Astrocyte of the spinal cord (primary cell): ENCODE measurements at regions not wholly inside any gene's neighbourhood (a gene's known extent, or its start where the extent isn't known, plus 50 kb on each side); places are given as distances from the start of the nearest gene placed in this dataset.

ENCODE experiments used
- DNase-seq: peaks from one replicate; pipeline ENCODE4 v3.0.0; 2011; ENCODE audit warnings: low read depth, low spot score
- H3K4me3 ChIP-seq: 2 replicates; pipeline ENCODE4 v1.5.1; 2011; ENCODE audit warnings: low read depth, mild to moderate bottlenecking, low read length, moderate library complexity
- in situ Hi-C: cut with HindIII; loops from 2 replicates; pipeline ENCODE4 v1.10.0; 2017; ENCODE audit warnings: low sequenced_read_pairs
- TF ChIP-seq, protein P1 (sequence below): IDR thresholded peaks from 2 replicates; pipeline ENCODE4 v1.5.1; 2012; ENCODE audit warnings: low read depth, mild to moderate bottlenecking, low read length, inconsistent platforms

DNA sequence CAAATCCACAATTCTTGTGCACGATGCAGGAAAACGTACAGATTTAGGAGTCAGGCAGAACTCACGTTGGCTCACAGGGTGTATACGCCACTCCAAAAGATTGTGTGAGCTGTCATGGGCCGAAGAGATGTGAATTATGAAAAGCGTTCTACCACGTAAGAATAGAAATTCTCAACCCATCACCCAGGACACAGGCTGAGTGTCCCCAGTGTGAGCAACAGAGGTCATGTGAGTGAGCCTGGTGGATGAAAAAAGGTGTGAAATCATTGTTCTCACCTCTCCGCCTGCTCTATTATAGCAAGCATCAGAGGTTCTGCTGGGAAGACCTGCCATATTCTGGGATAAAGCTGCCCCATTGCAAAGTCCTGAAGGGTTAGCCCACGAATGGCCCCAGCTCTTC, 235.0 kb downstream of the MN1 start:
- H3K4me3 ChIP-seq, result no peak overlapping the region
- in situ Hi-C loops, result no loop called here
- no peak for DNase-seq
- TF ChIP-seq, protein P1, sequence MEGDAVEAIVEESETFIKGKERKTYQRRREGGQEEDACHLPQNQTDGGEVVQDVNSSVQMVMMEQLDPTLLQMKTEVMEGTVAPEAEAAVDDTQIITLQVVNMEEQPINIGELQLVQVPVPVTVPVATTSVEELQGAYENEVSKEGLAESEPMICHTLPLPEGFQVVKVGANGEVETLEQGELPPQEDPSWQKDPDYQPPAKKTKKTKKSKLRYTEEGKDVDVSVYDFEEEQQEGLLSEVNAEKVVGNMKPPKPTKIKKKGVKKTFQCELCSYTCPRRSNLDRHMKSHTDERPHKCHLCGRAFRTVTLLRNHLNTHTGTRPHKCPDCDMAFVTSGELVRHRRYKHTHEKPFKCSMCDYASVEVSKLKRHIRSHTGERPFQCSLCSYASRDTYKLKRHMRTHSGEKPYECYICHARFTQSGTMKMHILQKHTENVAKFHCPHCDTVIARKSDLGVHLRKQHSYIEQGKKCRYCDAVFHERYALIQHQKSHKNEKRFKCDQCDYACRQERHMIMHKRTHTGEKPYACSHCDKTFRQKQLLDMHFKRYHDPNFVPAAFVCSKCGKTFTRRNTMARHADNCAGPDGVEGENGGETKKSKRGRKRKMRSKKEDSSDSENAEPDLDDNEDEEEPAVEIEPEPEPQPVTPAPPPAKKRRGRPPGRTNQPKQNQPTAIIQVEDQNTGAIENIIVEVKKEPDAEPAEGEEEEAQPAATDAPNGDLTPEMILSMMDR, result no peak

DNA sequence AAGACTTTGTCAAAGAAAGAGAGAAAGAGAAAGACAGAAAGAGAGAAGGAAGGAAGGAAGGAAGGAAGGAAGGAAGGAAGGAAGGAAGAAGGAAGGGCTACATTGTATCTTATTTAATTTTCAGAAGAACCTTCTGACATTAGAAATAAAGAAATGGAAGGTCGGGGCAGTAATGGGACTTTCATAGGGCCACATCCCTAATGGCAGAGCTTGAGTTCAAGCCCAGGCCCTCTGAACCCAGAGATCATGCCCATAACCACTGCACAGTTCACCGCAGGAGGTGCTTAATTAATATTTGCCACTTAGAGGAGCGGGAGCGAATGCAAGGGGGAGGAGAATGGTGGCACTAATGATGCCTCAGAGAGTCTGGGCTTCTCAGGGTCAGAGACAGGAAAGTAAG, 233.3 kb downstream of the MN1 start:
- in situ Hi-C loops, result no loop called here
- TF ChIP-seq, protein P1, result no peak
- no peak overlapping the region for H3K4me3 ChIP-seq
- no peak for DNase-seq

- no peak overlapping the region for H3K4me3 ChIP-seq
- TF ChIP-seq, protein P1, result no peak
- DNase-seq, result no peak
- in situ Hi-C loops, result no loop called here
These were observed 229.9 kb downstream of the MN1 start for GRCh38 chr22:27571463-27572277.

GRCh38 chr22:27572278-27572666, 229.3 kb downstream of the MN1 start:
- TF ChIP-seq, protein P1, result no peak
- in situ Hi-C loops, result no loop called here
- H3K4me3 ChIP-seq, result no peak overlapping the region
- DNase-seq, result no peak

GRCh38 chr22:27573280-27574001, 228.1 kb downstream of the MN1 start:
- H3K4me3 ChIP-seq, result no peak overlapping the region
- in situ Hi-C loops, result no loop called here
- DNase-seq, result no peak
- TF ChIP-seq, protein P1, result no peak

- no peak overlapping the region for H3K4me3 ChIP-seq
- TF ChIP-seq, protein P1, result no peak
- no peak for DNase-seq
- in situ Hi-C loops, result no loop called here
These were observed 227.6 kb downstream of the MN1 start for GRCh38 chr22:27574002-27574366.
